MM.1S (cell line): ENCODE measurements at regions not wholly inside any gene's neighbourhood (a gene's known extent, or its start where the extent isn't known, plus 50 kb on each side); places are given as distances from the start of the nearest gene placed in this dataset.

ENCODE experiments used
- CTCF ChIP-seq: fragments of 300-600 bp; sonication (generic); IDR thresholded peaks from 2 replicates; pipeline ENCODE4 v1.5.1; 2016; ENCODE audit warnings: antibody characterized with exemption, low read length, mixed read lengths
- EZH2phosphoT487 ChIP-seq: fragments of 300-600 bp; sonication (generic); IDR thresholded peaks from 2 replicates; pipeline ENCODE4 v1.6.1; 2018; ENCODE audit warnings: antibody characterized with exemption, low read length

DNA sequence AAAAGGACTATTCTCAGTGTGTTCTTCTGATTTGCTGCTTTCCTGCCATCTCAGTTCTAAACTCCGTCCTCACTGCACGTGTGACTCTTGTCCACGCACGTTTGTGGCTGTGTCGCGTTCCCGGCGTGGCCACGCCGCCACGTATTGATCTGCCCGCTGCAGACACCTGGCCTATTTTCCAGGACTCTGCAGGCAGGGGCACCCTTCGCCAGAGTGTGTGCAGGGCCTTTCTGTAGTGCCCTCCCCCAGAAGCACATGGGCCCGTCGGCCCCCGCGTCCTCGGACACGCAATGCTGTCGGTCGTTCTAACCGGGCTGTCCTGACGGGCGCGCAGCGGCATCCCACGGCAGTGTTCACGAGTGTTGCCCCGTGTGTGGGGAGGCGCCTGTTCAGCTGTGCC is 87.6 kb downstream of the YTHDF1 start:
- TF ChIP-seq CTCF (no peak), EZH2phosphoT487 (no peak)
